ENCODE measurements at regions not wholly inside any gene's neighbourhood (a gene's known extent, or its start where the extent isn't known, plus 50 kb on each side); places are given as distances from the start of the nearest gene placed in this dataset.
A peak's percentile ranks its signal among the peaks of the same experiment; 100 is the strongest.

GRCh38 chr5:24381861-24382489 lies 262.8 kb downstream of the CDH10 start:
- H3K4me1 ChIP-seq (ENCODE audit: control insufficient read depth, insufficient read depth, low read length) = no peaks in the 10 kb centered on the region
- no peak overlapping the region for H3K27ac ChIP-seq (ENCODE audit: low read length)
- WGBS (ENCODE audit: insufficient coverage) = 0% methylated on average over 2 of the region's 5 CpGs
- peak; percentile 27 for DNase-seq
- no peak overlapping the region for H3K4me3 ChIP-seq (ENCODE audit: low read length)
- H3K36me3 ChIP-seq (ENCODE audit: control insufficient read depth, insufficient read depth, low read length) = no peaks in the 10 kb centered on the region
- H3K9me3 ChIP-seq (replicated peaks; ENCODE audit: control insufficient read depth, low read depth, low read length) = no peaks in the 10 kb centered on the region
- H3K27me3 ChIP-seq (ENCODE audit: control insufficient read depth, insufficient read depth, low read length) = no peaks in the 10 kb centered on the region

- Histone ChIP-seq H3K27ac (ENCODE audit: low read length) (no peak overlapping the region), H3K4me3 (ENCODE audit: low read length) (no peak overlapping the region), H3K9me3 (replicated peaks; ENCODE audit: control insufficient read depth, low read depth, low read length) (no peaks in the 10 kb centered on the region), H3K27me3 (ENCODE audit: control insufficient read depth, insufficient read depth, low read length) (no peaks in the 10 kb centered on the region), H3K36me3 (ENCODE audit: control insufficient read depth, insufficient read depth, low read length) (no peaks in the 10 kb centered on the region), H3K4me1 (ENCODE audit: control insufficient read depth, insufficient read depth, low read length) (no peaks in the 10 kb centered on the region)
- no peak for DNase-seq
- no CpG with 5 or more reads among the region's 3 CpGs for WGBS (ENCODE audit: insufficient coverage)
Observed at GRCh38 chr5:24385070-24385469, 259.7 kb downstream of the CDH10 start.

DNA sequence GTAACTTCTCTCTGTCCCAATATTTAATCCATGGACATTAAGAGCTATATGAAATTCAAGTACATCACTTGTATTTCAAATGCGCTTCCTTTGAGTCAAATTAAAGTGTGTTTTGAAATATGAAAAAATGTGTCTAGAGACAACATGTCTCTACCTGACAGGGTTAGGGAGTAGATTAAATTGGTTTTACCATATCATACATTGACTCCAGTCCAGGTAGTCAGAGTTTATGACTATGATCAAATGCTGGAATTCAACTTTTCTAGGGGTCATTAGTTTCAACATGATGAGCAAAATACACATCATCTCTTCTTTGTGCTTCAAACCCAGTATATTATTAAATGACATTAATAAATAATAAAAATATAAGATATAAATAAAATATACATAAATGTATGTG lies 259.2 kb downstream of the CDH10 start:
- no peaks in the 10 kb centered on the region for H3K4me1 ChIP-seq (ENCODE audit: control insufficient read depth, insufficient read depth, low read length)
- no peaks in the 10 kb centered on the region for H3K9me3 ChIP-seq (replicated peaks; ENCODE audit: control insufficient read depth, low read depth, low read length)
- no peak for DNase-seq
- H3K27me3 ChIP-seq (ENCODE audit: control insufficient read depth, insufficient read depth, low read length) = no peaks in the 10 kb centered on the region
- no peak overlapping the region for H3K27ac ChIP-seq (ENCODE audit: low read length)
- H3K36me3 ChIP-seq (ENCODE audit: control insufficient read depth, insufficient read depth, low read length) = no peaks in the 10 kb centered on the region
- WGBS (ENCODE audit: insufficient coverage) = no CpG with 5 or more reads among the region's 1 CpG
- H3K4me3 ChIP-seq (ENCODE audit: low read length) = no peak overlapping the region

- H3K4me3 ChIP-seq (ENCODE audit: low read length) = no peak overlapping the region
- no peak overlapping the region for H3K27ac ChIP-seq (ENCODE audit: low read length)
- H3K36me3 ChIP-seq (ENCODE audit: control insufficient read depth, insufficient read depth, low read length) = no peaks in the 10 kb centered on the region
- 82% methylated on average over 4 of the region's 5 CpGs for WGBS (ENCODE audit: insufficient coverage)
- H3K27me3 ChIP-seq (ENCODE audit: control insufficient read depth, insufficient read depth, low read length) = no peaks in the 10 kb centered on the region
- no peaks in the 10 kb centered on the region for H3K4me1 ChIP-seq (ENCODE audit: control insufficient read depth, insufficient read depth, low read length)
- no peak for DNase-seq
- no peaks in the 10 kb centered on the region for H3K9me3 ChIP-seq (replicated peaks; ENCODE audit: control insufficient read depth, low read depth, low read length)
Observed at GRCh38 chr5:24388448-24388847, 256.3 kb downstream of the CDH10 start.

GRCh38 chr5:24389968-24390367 lies 254.8 kb downstream of the CDH10 start:
- Histone ChIP-seq H3K9me3 (replicated peaks; ENCODE audit: control insufficient read depth, low read depth, low read length) (no peaks in the 10 kb centered on the region), H3K27me3 (ENCODE audit: control insufficient read depth, insufficient read depth, low read length) (no peaks in the 10 kb centered on the region), H3K4me3 (ENCODE audit: low read length) (no peak overlapping the region), H3K27ac (ENCODE audit: low read length) (no peak overlapping the region), H3K36me3 (ENCODE audit: control insufficient read depth, insufficient read depth, low read length) (no peaks in the 10 kb centered on the region), H3K4me1 (ENCODE audit: control insufficient read depth, insufficient read depth, low read length) (no peaks in the 10 kb centered on the region)
- no peak for DNase-seq
- 96% methylated on average over 4 of the region's 4 CpGs for WGBS (ENCODE audit: insufficient coverage)

DNA sequence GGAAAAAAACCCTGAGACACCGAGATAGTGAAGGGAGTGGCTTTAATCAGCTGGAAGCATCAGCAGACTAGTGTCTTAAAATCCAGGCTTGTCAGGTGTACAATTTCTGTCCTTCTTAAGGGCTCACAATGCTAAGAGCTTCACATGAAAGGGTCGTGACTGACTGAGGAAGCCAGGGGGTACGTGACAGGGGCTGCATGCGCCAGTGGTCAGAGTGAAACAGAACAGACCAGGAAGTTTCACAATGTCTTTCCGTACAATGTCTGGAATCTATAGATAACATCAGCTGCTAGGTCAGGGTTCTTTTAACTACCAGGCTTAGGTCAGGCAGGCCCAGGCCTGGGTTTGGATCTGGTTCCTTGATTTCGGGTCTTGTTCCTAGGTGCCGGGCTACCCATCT lies 253.0 kb downstream of the CDH10 start:
- Histone ChIP-seq H3K4me3 (ENCODE audit: low read length) (no peak overlapping the region), H3K9me3 (replicated peaks; ENCODE audit: control insufficient read depth, low read depth, low read length) (no peaks in the 10 kb centered on the region), H3K27ac (ENCODE audit: low read length) (no peak overlapping the region), H3K27me3 (ENCODE audit: control insufficient read depth, insufficient read depth, low read length) (no peaks in the 10 kb centered on the region), H3K4me1 (ENCODE audit: control insufficient read depth, insufficient read depth, low read length) (no peaks in the 10 kb centered on the region), H3K36me3 (ENCODE audit: control insufficient read depth, insufficient read depth, low read length) (no peaks in the 10 kb centered on the region)
- 87% methylated on average over 6 of the region's 7 CpGs for WGBS (ENCODE audit: insufficient coverage)
- DNase-seq = no peak

DNA sequence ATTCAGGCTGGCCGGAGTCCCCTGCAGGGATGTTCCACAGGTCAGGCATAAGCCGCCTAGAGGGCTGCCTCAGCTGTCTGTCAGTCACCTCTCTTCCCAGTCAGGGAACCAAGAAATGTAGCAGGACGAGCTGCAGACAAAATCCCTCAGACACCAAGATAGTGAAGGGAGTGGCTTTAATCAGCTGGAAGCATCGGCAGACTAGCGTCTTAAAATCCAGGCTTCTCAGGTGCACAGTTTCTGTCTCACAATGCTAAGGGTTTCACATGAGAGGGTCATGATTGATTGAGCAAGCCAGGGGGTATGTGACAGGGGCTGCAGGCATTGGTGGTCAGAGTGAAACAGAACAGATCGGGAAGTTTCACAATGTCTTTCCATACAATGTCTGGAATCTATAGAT lies 247.2 kb downstream of the CDH10 start:
- WGBS (ENCODE audit: insufficient coverage) = 89% methylated on average over 3 of the region's 6 CpGs
- no peak overlapping the region for H3K27ac ChIP-seq (ENCODE audit: low read length)
- no peaks in the 10 kb centered on the region for H3K27me3 ChIP-seq (ENCODE audit: control insufficient read depth, insufficient read depth, low read length)
- no peak for DNase-seq
- no peak overlapping the region for H3K4me3 ChIP-seq (ENCODE audit: low read length)
- peaks cover 7% of the 10 kb centered on the region for H3K9me3 ChIP-seq (replicated peaks; ENCODE audit: control insufficient read depth, low read depth, low read length)
- no peaks in the 10 kb centered on the region for H3K36me3 ChIP-seq (ENCODE audit: control insufficient read depth, insufficient read depth, low read length)
- H3K4me1 ChIP-seq (ENCODE audit: control insufficient read depth, insufficient read depth, low read length) = no peaks in the 10 kb centered on the region

- no peaks in the 10 kb centered on the region for H3K27me3 ChIP-seq (ENCODE audit: control insufficient read depth, insufficient read depth, low read length)
- no peaks in the 10 kb centered on the region for H3K4me1 ChIP-seq (ENCODE audit: control insufficient read depth, insufficient read depth, low read length)
- WGBS (ENCODE audit: insufficient coverage) = 100% methylated on average over 1 of the region's 3 CpGs
- peaks cover 7% of the 10 kb centered on the region for H3K9me3 ChIP-seq (replicated peaks; ENCODE audit: control insufficient read depth, low read depth, low read length)
- no peaks in the 10 kb centered on the region for H3K36me3 ChIP-seq (ENCODE audit: control insufficient read depth, insufficient read depth, low read length)
- peak; percentile 8 for DNase-seq
- no peak overlapping the region for H3K27ac ChIP-seq (ENCODE audit: low read length)
- no peak overlapping the region for H3K4me3 ChIP-seq (ENCODE audit: low read length)
Observed at GRCh38 chr5:24401773-24402172, 243.0 kb downstream of the CDH10 start.

DNA sequence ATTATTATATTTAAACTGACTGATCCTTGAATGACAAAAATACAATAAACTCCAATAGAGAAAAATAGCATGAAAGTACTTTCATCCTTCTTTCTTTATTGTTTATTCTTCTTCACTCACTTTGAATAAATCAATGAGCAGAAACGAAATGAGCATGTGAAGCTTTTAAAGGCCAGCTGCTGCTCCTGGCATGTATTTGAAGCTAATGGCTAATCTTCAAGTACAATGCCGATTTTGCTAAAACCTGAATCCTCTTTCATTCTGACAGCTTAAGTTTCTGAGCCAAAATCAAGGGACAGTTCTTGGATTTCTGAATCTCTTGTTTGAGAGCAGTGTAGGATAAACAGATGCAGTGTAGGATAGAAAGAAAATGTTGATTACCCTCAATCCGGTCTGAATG lies 237.3 kb downstream of the CDH10 start:
- no peak overlapping the region for H3K27ac ChIP-seq (ENCODE audit: low read length)
- DNase-seq = peak; percentile 14
- no peaks in the 10 kb centered on the region for H3K36me3 ChIP-seq (ENCODE audit: control insufficient read depth, insufficient read depth, low read length)
- no CpG with 5 or more reads among the region's 3 CpGs for WGBS (ENCODE audit: insufficient coverage)
- H3K4me3 ChIP-seq (ENCODE audit: low read length) = no peak overlapping the region
- H3K27me3 ChIP-seq (ENCODE audit: control insufficient read depth, insufficient read depth, low read length) = no peaks in the 10 kb centered on the region
- no peaks in the 10 kb centered on the region for H3K4me1 ChIP-seq (ENCODE audit: control insufficient read depth, insufficient read depth, low read length)
- H3K9me3 ChIP-seq (replicated peaks; ENCODE audit: control insufficient read depth, low read depth, low read length) = no peaks in the 10 kb centered on the region

- Histone ChIP-seq H3K4me1 (ENCODE audit: control insufficient read depth, insufficient read depth, low read length) (no peaks in the 10 kb centered on the region), H3K4me3 (ENCODE audit: low read length) (no peak overlapping the region), H3K36me3 (ENCODE audit: control insufficient read depth, insufficient read depth, low read length) (no peaks in the 10 kb centered on the region), H3K27me3 (ENCODE audit: control insufficient read depth, insufficient read depth, low read length) (no peaks in the 10 kb centered on the region), H3K27ac (ENCODE audit: low read length) (no peak overlapping the region), H3K9me3 (replicated peaks; ENCODE audit: control insufficient read depth, low read depth, low read length) (no peaks in the 10 kb centered on the region)
- no peak for DNase-seq
- WGBS (ENCODE audit: insufficient coverage) = 57% methylated on average over 1 of the region's 1 CpG
Observed at GRCh38 chr5:24428345-24428744, 216.4 kb downstream of the CDH10 start.

- Histone ChIP-seq H3K27ac (ENCODE audit: low read length) (no peak overlapping the region), H3K36me3 (ENCODE audit: control insufficient read depth, insufficient read depth, low read length) (no peaks in the 10 kb centered on the region), H3K4me3 (ENCODE audit: low read length) (no peak overlapping the region), H3K27me3 (ENCODE audit: control insufficient read depth, insufficient read depth, low read length) (no peaks in the 10 kb centered on the region), H3K9me3 (replicated peaks; ENCODE audit: control insufficient read depth, low read depth, low read length) (no peaks in the 10 kb centered on the region), H3K4me1 (ENCODE audit: control insufficient read depth, insufficient read depth, low read length) (no peaks in the 10 kb centered on the region)
- WGBS (ENCODE audit: insufficient coverage) = no CpG with 5 or more reads among the region's 3 CpGs
- no peak for DNase-seq
Observed at GRCh38 chr5:24433555-24433954, 211.2 kb downstream of the CDH10 start.

Data from muscle of leg (tissue), 3 donors.